GM12892 (cell line): ENCODE measurements at regions not wholly inside any gene's neighbourhood (a gene's known extent, or its start where the extent isn't known, plus 50 kb on each side); places are given as distances from the start of the nearest gene placed in this dataset.
"Not testable (repeated sequence)": the region's sequence is repeated elsewhere in the genome, so short reads cannot be mapped to it uniquely, and the experiment has no call there.

Source experiments
- POLR2A ChIP-seq: IDR thresholded peaks from 2 replicates; pipeline ENCODE4 v1.6.1; 2011; ENCODE audit warnings: low read depth, low read length, control low read depth
- POLR2AphosphoS5 ChIP-seq: IDR thresholded peaks from 2 replicates; pipeline ENCODE4 v1.6.1; 2011; ENCODE audit warnings: low read depth, low read length, control low read depth
- TAF1 ChIP-seq: IDR thresholded peaks from 2 replicates; pipeline ENCODE4 v1.6.1; 2011; ENCODE audit warnings: low read depth, mild to moderate bottlenecking, control low read depth, low read length, borderline replicate concordance

- not testable (repeated sequence) for TF ChIP-seq POLR2A, POLR2AphosphoS5, TAF1
Observed at GRCh38 chr9:14989336-14989735, 79.1 kb upstream of the FREM1 start.
